ENCODE measurements at regions not wholly inside any gene's neighbourhood (a gene's known extent, or its start where the extent isn't known, plus 50 kb on each side); places are given as distances from the start of the nearest gene placed in this dataset.

- TF ChIP-seq CREB1 (CRISPR knock-in tag; IDR thresholded peaks at IDR 0.05; ENCODE audit: low read depth) (no peak), CTCF (conservative IDR thresholded peaks at IDR 0.05; ENCODE audit: low read depth in 2 of 2) (no peak), POLR2AphosphoS5 (IDR thresholded peaks at IDR 0.05; ENCODE audit: low read depth) (no peak), ZNF331 (CRISPR knock-in tag; IDR thresholded peaks at IDR 0.05; ENCODE audit: low read depth) (no peak), JUNB (IDR thresholded peaks at IDR 0.05; ENCODE audit: unreplicated experiment) (no peak), EZH2phosphoT487 (IDR thresholded peaks at IDR 0.05; ENCODE audit: unreplicated experiment) (no peak), EZH2 (IDR thresholded peaks at IDR 0.05; ENCODE audit: low read depth, unreplicated experiment) (no peak)
- TF ChIP-seq, protein P1, sequence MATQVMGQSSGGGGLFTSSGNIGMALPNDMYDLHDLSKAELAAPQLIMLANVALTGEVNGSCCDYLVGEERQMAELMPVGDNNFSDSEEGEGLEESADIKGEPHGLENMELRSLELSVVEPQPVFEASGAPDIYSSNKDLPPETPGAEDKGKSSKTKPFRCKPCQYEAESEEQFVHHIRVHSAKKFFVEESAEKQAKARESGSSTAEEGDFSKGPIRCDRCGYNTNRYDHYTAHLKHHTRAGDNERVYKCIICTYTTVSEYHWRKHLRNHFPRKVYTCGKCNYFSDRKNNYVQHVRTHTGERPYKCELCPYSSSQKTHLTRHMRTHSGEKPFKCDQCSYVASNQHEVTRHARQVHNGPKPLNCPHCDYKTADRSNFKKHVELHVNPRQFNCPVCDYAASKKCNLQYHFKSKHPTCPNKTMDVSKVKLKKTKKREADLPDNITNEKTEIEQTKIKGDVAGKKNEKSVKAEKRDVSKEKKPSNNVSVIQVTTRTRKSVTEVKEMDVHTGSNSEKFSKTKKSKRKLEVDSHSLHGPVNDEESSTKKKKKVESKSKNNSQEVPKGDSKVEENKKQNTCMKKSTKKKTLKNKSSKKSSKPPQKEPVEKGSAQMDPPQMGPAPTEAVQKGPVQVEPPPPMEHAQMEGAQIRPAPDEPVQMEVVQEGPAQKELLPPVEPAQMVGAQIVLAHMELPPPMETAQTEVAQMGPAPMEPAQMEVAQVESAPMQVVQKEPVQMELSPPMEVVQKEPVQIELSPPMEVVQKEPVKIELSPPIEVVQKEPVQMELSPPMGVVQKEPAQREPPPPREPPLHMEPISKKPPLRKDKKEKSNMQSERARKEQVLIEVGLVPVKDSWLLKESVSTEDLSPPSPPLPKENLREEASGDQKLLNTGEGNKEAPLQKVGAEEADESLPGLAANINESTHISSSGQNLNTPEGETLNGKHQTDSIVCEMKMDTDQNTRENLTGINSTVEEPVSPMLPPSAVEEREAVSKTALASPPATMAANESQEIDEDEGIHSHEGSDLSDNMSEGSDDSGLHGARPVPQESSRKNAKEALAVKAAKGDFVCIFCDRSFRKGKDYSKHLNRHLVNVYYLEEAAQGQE (IDR thresholded peaks at IDR 0.05; ENCODE audit: unreplicated experiment): no peak
Observed at GRCh38 chrY:11022734-11023133, 1495.1 kb downstream of the TSPY10 start.
